ENCODE measurements at regions not wholly inside any gene's neighbourhood (a gene's known extent, or its start where the extent isn't known, plus 50 kb on each side); places are given as distances from the start of the nearest gene placed in this dataset.
"Not testable (repeated sequence)": the region's sequence is repeated elsewhere in the genome, so short reads cannot be mapped to it uniquely, and the experiment has no call there.

GRCh38 chr20:16864963-16865362 is 116.8 kb downstream of the OTOR start:
- no peak for DNase-seq

GRCh38 chr20:16865406-16865805 is 117.2 kb downstream of the OTOR start:
- no peak for DNase-seq

- not testable (repeated sequence) for DNase-seq
These were observed 125.0 kb downstream of the OTOR start for GRCh38 chr20:16873124-16873523.

GRCh38 chr20:16877053-16877554 is 128.9 kb downstream of the OTOR start:
- no peak for DNase-seq

GRCh38 chr20:16885746-16886145 is 137.6 kb downstream of the OTOR start:
- DNase-seq: no peak

GRCh38 chr20:16898433-16898832 is 150.3 kb downstream of the OTOR start:
- DNase-seq: no peak

GRCh38 chr20:16902662-16903061 is 154.5 kb downstream of the OTOR start:
- no peak for DNase-seq

- no peak for DNase-seq
These were observed 156.6 kb downstream of the OTOR start for GRCh38 chr20:16904751-16905150.

GRCh38 chr20:16914277-16914676 is 166.1 kb downstream of the OTOR start:
- DNase-seq: no peak

- DNase-seq: no peak
These were observed 168.0 kb downstream of the OTOR start for GRCh38 chr20:16916165-16916564.

- no peak for DNase-seq
These were observed 169.5 kb downstream of the OTOR start for GRCh38 chr20:16917636-16918035.

- DNase-seq: no peak
These were observed 170.2 kb downstream of the OTOR start for GRCh38 chr20:16918366-16918765.

GRCh38 chr20:16919841-16920240 is 171.7 kb downstream of the OTOR start:
- DNase-seq: no peak

GRCh38 chr20:16922834-16923233 is 174.7 kb downstream of the OTOR start:
- no peak for DNase-seq

GRCh38 chr20:16926626-16927430 is 178.7 kb downstream of the OTOR start:
- DNase-seq: no peak

- DNase-seq: no peak
These were observed 181.6 kb downstream of the OTOR start for GRCh38 chr20:16929756-16930155.

GRCh38 chr20:16930656-16931055 is 182.5 kb downstream of the OTOR start:
- no peak for DNase-seq

- DNase-seq: no peak
These were observed 190.9 kb downstream of the OTOR start for GRCh38 chr20:16939051-16939450.

GRCh38 chr20:16940701-16941100 is 192.5 kb downstream of the OTOR start:
- DNase-seq: no peak

- no peak for DNase-seq
These were observed 193.9 kb downstream of the OTOR start for GRCh38 chr20:16942051-16942450.

- no peak for DNase-seq
These were observed 194.6 kb downstream of the OTOR start for GRCh38 chr20:16942756-16943155.

GRCh38 chr20:16944745-16945144 is 196.6 kb downstream of the OTOR start:
- DNase-seq: no peak

- DNase-seq: no peak
These were observed 197.5 kb downstream of the OTOR start for GRCh38 chr20:16945619-16946018.

GRCh38 chr20:16946097-16946496 is 197.9 kb downstream of the OTOR start:
- DNase-seq: no peak

- no peak for DNase-seq
These were observed 199.3 kb downstream of the OTOR start for GRCh38 chr20:16947479-16947878.
